NCI-H69 (cell line): ENCODE measurements at regions not wholly inside any gene's neighbourhood (a gene's known extent, or its start where the extent isn't known, plus 50 kb on each side); places are given as distances from the start of the nearest gene placed in this dataset.

Experiments used
- DNase-seq: peaks from one replicate; lab custom pipeline; 2025; lab: John Stamatoyannopoulos, UW

DNA sequence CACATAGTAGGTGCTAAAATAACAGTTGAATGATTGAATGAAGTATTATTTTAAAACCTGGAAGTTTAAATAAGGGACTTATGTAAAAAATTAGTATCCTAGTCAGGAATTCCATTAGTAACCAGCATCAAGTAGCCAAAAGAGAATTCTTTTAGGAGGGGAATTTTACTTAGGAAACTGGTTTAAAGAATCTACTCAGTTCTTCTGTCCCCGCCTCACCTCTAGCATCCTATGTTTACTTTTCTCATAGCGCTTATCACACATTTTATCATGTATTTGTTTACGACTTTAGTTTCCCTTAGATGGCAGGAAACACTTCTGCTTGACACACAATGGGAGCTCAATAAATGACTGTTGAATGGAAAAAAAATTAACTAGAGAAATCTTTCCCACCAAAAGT is 229.0 kb downstream of the KLF5 start:
- DNase-seq: no peak

DNA sequence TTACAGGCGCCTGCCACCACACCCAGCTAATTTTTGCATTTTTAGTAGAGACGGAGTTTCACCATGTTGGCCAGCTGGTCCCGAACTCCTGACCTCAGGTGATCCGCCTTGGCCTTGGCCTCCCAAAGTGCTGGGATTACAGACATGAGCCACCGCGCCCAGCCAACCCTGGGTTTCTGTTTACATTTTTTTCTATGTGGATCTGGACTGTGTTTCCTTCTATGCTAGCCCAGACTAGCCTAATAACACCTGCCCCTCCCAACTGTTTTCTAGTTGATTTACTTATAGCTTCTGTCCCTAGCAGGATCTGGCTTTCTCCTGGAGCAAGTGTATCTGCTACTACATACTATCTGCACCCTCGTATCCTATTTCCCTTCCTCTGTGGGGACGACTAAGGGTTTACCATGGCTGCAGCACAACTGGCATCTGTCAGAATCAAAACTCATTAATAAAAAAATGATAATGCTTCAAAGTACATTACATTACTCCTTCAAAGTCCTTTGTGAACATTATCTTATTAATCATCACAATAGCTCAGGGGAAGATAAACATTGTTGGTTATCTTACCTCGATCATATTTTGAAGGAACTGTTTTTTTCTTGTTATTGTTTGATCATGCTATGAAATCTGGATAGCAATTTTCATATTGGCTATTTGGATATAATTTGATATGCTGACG is 228.3 kb downstream of the KLF5 start:
- DNase-seq: peak; percentile 1

DNA sequence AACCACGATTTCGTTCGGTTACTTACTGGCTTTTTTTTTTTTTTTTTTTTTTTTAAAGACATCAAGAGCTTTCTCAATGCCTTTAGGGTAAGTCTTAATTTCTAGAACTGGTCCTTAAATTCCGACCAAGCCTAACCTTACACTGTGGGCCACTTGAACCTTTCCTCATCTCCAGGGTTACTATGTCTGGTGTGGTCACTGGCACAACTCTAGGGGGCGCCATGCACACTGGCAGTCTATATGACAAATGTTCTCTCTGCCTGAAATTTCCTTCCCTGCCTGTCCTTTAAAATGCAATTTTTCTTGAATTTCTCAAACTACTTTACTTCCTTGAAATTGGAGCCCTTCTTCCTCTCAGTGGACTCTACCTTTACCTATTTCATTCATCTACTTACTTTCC is 227.4 kb downstream of the KLF5 start:
- no peak for DNase-seq

DNA sequence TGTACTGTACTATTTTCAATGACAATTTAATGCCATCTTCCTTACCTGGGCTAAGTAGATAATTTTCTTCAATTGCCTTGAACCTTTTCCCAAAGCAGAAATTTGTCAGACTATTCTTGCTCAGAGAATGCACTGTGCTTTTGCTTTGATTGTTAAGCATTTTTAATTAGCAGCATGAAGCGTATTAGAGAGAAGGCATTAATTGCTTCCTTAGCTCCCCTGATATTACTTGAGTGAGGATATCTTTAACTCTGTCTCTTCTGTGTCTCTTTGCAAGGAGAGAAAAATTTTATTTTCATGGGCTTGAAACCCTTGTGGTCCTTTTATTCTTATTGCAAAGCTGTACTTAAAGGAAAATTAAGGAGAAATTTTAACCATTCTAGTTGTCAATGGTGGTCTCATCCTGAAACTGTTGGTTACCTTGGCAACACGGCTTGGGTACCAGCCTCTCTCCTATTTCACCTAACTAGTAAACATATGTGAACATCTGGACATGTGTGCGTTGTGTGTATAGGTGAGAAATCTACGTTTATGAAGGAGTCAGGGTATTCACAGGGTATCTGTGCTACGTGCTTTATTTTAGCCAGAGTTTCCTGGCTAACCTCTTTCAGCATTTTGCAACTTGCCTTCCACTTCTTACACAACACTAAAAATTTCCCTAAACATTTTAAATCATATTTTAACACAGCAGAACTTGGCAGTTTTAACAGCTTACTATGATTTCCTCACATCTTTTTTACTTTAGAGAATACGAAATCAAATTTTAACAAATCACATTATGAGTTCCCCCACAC is 225.5 kb downstream of the KLF5 start:
- DNase-seq: no peak

DNA sequence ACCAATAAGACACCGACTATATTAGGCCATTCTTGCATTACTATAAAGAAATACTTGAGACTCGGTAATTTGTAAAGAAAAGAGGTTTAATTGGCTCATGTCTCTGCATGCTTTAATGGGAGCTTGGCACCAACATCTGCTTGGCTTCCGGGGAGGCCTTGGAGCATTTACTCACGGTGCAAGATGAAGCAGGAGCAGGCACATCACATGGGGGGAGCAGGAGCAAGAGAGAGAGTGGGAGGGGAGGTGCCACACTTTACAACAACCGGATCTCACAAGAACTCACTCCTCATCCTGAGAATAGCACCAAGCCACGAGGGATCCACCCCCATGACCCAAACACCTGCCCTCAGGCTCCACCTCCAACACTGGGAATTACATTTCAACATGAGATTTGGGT is 224.8 kb downstream of the KLF5 start:
- no peak for DNase-seq

DNA sequence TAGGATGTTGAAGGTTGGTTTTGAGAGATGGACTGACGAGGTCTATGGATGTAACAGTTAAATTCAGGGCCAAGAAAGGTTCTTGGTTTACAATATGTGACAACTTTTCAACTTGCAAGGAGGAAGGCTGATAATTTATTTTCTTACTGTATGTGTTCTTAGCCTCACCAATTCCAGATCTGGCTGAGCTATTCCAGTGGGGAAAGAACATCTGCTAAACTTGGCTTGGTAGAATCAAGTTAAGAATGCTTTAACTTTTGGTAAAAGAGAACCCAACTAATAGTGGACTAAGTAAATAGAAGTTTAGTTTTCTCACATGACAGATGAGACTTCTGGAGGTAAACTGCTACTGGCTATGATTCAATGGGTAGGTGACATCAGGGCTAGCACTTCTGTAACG is 222.9 kb downstream of the KLF5 start:
- no peak for DNase-seq

DNA sequence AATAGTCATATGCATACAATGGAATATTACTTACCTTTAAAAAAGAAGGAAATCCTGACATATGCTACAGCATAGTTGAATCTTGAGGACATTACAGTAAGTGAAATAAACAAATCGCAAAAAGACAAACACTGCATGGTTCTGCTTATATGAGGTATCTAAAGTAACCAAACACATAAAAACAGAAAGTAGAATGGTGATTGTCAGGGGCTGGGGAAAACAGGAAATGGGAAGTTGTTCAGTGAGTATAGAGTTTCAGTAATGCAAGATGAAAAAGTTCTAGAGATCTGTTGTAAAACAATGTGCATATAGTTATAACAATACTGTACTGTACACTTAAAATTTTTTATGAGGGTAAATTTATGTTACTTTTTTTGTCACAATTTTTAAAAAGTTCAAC is 219.4 kb downstream of the KLF5 start:
- DNase-seq: no peak

DNA sequence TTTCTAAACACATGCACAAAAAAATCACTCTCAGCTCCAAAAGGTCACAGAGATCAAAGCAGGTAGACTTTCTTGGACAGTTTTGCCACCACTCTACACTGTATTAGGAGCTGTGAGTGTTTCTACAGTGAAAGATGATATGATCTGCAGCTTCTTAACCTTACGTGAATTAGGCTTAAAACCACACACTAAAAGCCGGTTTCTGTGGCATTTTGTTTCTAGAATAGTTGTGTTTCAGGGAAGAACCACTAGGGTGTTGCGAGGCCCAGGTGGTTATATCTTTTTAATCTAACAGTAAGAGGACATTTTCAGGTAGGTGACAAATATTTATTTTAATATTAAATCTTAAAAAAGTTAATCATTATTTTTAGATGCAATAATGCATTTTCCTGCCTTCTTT is 216.4 kb downstream of the KLF5 start:
- no peak for DNase-seq

DNA sequence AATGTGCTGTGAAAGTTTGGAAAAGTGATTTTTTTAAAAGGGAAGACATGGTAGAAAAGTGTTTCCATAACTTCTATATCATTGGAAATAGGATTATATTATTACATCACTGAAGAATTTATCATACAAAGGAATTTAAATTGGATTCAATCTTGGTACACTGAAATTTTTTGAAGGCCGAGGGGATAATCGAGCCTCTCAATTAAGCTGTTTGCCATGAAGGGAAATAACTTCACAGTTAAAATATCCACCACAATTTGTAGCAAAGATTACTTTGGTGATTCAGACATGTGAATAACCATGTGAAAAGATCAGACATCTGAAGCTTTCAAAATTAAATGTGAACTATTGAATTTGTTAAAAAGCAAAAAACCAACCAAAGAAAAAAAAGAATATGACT is 215.3 kb downstream of the KLF5 start:
- no peak for DNase-seq

DNA sequence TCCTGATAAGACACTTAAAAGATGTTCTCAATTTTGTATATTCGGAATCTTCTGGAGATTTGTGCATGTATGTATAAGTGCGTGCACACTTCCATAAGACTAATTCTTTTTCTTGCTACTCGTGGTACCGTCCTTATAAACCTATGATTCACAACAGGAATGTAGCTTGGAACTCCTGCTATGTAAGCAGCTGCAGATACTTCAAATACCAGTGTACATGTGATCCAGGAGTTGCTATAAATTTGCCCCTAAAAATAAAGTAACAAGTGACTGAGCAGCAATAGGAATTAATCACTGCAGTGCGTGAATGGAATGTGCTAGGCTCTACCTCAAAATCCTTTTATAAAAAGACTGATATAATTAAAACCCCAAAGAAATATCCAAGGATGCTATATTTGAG is 214.9 kb downstream of the KLF5 start:
- no peak for DNase-seq

DNA sequence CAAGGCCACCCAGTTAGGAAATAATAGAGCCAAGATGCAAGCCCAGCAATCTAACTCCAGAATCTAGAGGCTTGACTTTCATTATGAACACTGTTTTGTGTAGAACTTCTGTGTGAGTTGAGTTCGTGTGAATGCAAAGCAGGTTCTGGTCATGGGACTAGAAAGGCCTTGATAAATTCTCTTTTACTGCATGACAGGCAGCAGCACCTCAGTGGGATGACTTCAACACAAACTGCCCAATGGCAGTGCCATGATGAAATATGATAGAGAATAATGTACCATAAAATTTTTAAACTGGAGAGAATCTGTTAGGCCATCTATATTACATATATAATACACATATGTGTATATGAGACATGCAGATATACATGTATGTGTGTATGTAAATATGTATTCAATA is 214.5 kb downstream of the KLF5 start:
- DNase-seq: no peak

DNA sequence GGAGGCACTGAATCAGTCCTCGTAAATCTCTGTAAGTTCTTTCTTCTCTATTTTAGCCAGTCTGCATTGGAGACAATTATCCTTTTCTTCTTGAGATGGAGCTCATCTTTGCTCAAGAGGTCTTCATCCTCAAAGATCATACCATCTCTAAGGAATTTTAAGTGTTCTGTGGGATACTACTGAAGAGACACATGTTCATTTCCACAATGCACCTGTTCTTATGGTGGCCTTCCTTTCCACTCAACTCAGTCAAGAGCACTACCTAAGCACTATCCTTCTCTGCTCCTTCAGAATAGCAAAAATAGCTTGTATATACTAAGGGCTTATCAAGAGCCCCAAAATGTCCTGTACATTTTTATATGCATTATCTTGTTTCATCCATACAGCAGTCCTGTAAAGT is 214.0 kb downstream of the KLF5 start:
- no peak for DNase-seq

DNA sequence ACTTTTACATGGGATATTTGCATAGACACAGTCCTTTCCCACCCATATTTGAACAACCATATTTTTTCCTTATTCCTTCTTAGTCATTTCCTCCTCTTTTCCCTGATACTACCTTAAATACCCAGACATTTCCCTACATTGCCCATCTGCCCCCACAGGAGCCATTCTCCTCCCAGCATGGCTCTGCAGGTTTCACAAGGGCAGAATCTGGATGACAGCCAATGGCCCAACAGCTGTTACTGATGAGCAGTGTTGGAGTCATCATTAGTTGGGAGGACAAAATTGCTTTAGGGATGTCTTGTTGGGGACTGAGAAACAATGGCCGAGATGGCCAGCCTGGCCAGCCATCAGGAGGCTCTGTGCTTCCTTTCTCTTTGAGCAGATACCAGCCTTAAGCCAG is 209.5 kb downstream of the KLF5 start:
- peak; percentile 92 for DNase-seq

DNA sequence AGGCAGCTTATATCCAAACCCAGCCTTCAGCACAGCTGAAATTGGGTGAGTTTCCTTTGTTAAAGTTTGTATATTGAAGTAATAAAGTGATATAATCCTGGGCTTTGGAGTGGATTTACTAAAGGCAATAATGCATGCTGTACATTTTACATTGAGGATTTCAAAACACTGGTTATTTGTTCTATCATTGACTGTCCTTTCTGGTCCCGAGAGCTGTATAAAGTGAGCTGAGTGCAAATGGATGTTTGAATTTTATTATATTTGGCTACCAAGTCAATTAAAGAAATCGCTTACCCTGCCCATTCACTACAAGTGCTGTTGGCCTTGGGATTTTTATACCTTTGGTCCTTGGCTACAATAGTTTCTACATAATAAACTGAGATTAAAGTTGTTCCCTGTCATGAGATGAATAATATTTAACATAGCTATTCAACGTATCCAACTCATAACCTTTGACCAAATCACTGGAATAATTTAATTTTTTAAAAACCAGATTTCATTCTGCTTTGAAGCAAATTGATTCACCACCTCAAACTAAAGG is 207.9 kb downstream of the KLF5 start:
- no peak for DNase-seq

DNA sequence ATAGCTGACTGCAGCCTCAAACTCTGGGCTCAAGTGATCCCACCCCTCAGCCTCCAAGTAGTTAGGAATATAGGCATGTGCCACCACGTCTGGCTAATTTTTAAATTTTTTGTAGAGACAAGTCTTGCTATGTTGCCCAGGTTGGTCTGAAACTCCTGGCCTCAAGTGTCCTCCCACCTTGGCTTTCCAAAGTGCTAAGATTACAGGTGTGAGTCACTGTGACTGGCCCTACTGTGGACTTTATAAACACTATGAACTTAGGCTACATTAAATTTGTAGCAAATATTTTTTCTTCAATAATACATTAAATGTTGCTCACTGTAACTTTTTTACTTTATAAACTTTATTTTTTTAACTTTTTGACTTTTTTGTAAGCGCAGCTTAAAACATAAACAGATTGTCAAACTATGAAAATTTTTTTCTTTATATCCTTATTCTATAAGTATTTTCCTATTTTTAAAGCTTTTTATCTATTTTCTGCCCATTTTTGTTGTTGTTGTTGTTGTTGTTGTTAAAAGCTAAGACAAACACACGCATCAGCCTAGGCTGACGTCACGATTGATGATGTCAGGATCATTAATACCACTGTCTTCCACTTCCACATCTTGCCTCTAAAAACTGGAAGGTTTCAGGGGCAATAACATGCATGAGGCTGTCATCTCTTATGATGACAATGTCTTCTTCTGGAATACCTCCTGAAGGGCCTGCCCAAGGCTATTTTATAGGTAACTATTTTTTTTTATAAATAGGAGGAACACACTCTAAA is 204.2 kb downstream of the KLF5 start:
- no peak for DNase-seq

DNA sequence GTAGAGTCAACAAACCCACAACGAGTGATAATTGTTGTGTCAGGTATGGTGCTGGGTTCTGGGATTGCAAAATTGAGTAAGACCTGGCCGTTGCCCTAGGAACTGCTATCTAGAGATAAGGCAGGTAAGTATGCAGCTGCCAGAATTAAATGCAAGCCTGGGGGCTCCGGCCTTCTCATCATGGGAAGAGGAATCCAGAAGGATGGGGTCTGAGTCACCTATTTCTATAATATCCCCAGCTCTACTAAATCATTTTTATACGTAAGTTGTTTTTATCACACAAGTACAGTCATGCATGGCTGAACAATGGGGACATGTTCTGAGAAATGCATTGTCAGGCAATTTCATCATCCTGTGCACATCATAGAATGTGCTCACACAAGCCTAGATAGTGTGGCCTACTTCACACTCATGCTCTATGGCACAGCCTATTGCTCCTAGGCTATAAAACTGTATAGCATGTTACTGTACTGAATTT is 203.0 kb downstream of the KLF5 start:
- no peak for DNase-seq

DNA sequence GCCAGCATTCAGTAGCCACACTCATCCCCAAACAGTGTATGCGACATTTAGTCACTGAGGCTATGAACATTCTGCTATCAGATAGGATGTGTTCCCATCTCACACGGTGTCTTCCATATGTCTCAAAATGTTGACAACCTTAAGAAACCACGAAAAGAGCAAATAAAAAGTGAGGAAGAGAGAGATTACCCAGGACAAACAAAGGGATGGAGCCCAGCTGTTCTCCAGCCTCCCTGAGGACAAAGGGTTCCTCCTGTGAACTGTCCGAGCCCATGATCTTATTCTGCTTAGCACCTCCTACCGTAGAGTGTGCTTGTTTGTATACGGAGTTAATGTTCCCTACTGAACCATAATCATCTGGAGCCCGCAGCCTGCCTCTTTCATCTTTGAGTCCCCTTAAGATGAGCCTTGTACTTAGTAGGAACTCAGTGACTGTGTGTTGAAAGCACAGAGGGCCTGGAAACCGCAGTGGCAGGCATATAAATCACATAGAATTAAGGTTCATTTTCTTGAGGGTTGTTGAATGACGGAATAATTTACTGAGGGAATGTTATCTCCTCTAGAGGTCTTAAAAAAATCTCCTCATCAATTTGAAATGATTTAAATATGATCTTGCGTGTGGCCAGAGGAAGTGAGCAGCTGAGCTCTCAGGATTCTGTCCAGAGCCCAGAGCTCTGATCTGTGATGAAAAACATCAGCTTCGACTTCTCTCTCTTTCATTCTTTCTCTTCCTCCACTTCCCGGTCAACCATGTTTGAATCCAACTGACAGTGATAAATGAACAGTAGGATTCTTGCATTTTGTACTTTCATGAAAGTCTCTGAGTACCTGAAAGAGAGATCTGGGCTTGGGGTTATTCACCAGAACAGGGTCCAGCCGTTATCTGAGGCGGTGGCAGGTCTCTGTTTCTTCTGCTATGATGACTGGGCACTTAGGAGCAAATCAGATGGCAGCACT is 200.5 kb downstream of the KLF5 start:
- DNase-seq: peak; percentile 67

DNA sequence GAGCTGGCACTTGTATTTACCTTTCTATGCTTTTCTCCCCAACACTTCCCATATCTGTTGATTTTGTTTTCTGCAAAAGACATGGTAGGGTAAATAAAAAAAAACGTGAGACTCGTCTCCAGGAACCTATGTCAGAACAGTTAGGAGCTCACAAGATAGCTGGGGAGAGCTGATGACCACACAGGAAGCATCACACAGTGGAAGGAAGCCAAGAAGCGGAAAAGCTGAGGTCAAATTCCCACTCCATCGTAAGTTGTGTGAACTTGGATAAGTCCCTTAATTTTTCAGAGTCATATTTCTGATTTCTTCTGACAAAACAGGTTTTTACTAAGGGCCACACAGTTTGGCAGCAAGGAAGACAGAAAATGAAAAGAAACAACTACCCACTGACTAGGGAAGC is 199.6 kb downstream of the KLF5 start:
- no peak for DNase-seq

DNA sequence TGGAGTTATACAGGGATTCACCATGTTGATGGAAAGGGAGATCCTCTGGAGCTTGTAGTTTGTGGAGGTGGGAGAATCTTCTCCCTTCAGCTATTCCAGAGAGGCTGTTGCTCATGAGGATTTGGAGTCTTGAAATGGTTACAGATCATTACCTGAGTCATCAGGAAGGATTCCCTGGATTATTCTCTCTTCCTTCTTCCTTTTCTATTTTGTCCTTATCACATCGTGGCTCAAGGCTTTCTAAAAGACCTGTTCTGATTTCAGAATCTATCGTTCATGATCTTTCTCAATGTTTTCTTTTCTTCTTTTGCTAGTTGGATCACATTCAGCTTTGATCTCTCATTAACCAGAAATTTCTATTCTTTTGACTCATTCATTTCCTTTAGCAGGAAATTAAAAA is 196.0 kb downstream of the KLF5 start:
- DNase-seq: no peak

DNA sequence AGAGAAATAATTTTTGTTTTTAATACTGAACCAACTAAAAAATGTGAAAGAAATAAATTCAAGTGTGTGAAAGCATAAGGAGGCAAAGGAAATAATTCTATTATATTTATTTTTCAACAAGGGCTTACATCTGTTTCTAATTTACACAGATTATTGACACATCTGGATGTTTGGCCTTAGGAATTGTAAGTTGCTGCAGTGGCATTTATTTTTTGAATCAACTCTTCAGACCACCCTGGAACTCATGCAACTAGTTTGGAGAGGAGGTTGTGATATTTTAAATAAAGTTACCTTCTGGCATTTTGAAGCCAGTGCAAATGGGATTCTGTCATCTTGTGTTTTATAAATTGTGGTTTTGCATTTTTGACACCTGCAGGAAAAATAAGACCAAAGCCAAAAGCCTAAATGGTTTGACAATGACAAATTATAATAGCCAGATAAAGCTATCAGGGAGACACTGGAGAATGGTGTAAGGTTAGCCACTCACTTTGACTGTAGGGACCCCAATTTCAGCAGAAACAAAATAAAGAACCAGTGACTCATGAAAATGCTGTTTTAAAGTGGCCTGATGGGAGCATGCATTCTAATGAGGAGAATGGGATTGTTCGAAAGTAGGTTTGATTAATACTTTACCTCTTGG is 192.9 kb downstream of the KLF5 start:
- DNase-seq: no peak

DNA sequence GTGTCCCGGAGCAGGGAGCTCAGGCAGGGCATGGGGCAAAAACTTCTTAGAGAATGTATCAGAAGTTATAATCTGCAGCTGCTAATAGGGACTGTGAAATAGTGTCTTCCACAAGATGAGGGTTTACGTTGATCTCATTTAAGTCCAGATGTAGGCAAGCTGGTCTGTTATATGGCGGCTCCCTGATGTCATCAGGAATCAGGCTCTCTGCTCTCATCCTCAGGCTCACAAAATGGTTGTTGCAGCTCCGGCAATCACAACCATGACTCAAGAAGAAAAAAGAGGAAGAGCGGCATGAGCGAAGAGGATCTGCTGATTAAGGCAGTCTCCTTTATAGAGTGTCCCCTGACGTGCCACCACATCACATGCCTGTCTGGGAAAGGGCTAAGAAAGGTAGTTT is 191.3 kb downstream of the KLF5 start:
- no peak for DNase-seq
